ENCODE measurements at regions not wholly inside any gene's neighbourhood (a gene's known extent, or its start where the extent isn't known, plus 50 kb on each side); places are given as distances from the start of the nearest gene placed in this dataset.

- TF ChIP-seq CTCF (IDR thresholded peaks at IDR 0.05) (no peak), EP300 (IDR thresholded peaks at IDR 0.05) (no peak)
Observed at GRCh38 chr5:129399069-129399468, 61.0 kb upstream of the ADAMTS19 start.
